GM12878 (cell line): ENCODE measurements at regions not wholly inside any gene's neighbourhood (a gene's known extent, or its start where the extent isn't known, plus 50 kb on each side); places are given as distances from the start of the nearest gene placed in this dataset.

Source experiments
- ATAC-seq: fragments of 200-7000 bp; cut with Tn5 transposase; 3 replicates; pipeline ENCODE4 v1.9.1; 2020; ENCODE audit warnings: mild to moderate bottlenecking, moderate library complexity
- BruUV-seq: library from RNA; stranded (reverse); fragments of 400-500 nt; replicated peaks from 2 replicates; lab custom pipeline; 2021; lab: Mats Ljungman, UMichigan
- CTCF ChIA-PET: fragments of 300-600 bp; sonication (Branson Sonifier 250); formaldehyde crosslinking; extraction: SDS; loops from one replicate; lab custom pipeline; 2021; ENCODE audit warnings: inconsistent platforms; lab: Yijun Ruan, JAX
- POLR2A ChIA-PET: fragments of 350-600 bp; formaldehyde crosslinking; extraction: SDS; loops from one replicate; lab custom pipeline; 2021; ENCODE audit warnings: inconsistent platforms; lab: Charles Lee
- RAD21 ChIA-PET: fragments of 300-600 bp; sonication (Branson Sonifier 250); formaldehyde crosslinking; loops from one replicate; lab custom pipeline; 2023; ENCODE audit warnings: antibody characterized with exemption; ENCODE audit not compliant: unreplicated experiment; lab: Charles Lee
- SMC1A ChIA-PET: fragments of 300-600 bp; sonication (Branson Sonifier 250); formaldehyde crosslinking; loops from one replicate; lab custom pipeline; 2023; ENCODE audit not compliant: unreplicated experiment, uncharacterized antibody; lab: Charles Lee
- DNase-seq: peaks from one replicate; pipeline ENCODE4 v3.0.0-alpha.2; 2011; ENCODE audit warnings: low read depth, low spot score
- FAIRE-seq: peaks from 3 replicates; lab custom pipeline; 2011; peaks lifted over from hg19 to GRCh38; lab: Jason Lieb, UNC
- H2AFZ ChIP-seq: 2 replicates; pipeline ENCODE4 v1.6.0; 2011; ENCODE audit warnings: low read depth, low read length, control low read depth; ENCODE audit not compliant: control insufficient read depth
- H3K27ac ChIP-seq: 2 replicates; pipeline ENCODE4 v1.5.1; 2011; ENCODE audit warnings: control low read depth; ENCODE audit not compliant: control insufficient read depth, insufficient read depth
- H3K27me3 ChIP-seq, 2 experiments: replicated peaks in 1 of 2; 2 replicates each; pipeline versions ENCODE4 v1.6.0 to v1.6.1; 2011; ENCODE audit warnings: low read length in 1 of 2; ENCODE audit not compliant: control insufficient read depth in 2 of 2, insufficient read depth in 2 of 2
- H3K36me3 ChIP-seq, 2 experiments: 2 replicates each; pipeline ENCODE4 v1.5.1; 2011; ENCODE audit warnings: low read length in 1 of 2; ENCODE audit not compliant: control insufficient read depth in 2 of 2, insufficient read depth in 2 of 2
- H3K4me1 ChIP-seq: 2 replicates; pipeline ENCODE4 v1.6.1; 2011; ENCODE audit warnings: mild to moderate bottlenecking, low read length, moderate library complexity, mixed read lengths; ENCODE audit not compliant: control insufficient read depth, insufficient read depth
- H3K4me2 ChIP-seq: 2 replicates; pipeline ENCODE4 v1.6.0; 2011; ENCODE audit warnings: control low read depth; ENCODE audit not compliant: control insufficient read depth, insufficient read depth
- H3K4me3 ChIP-seq: fragments of 200-600 bp; sonication (generic); 2 replicates; pipeline ENCODE4 v1.5.1; 2016
- H3K79me2 ChIP-seq: 2 replicates; pipeline ENCODE4 v1.6.0; 2011; ENCODE audit warnings: low read length; ENCODE audit not compliant: control insufficient read depth, insufficient read depth
- H3K9ac ChIP-seq: 2 replicates; pipeline ENCODE4 v1.8.0; 2011; ENCODE audit warnings: low read length, control low read depth, mixed read lengths; ENCODE audit not compliant: control insufficient read depth, insufficient read depth
- H3K9me3 ChIP-seq: replicated peaks from 3 replicates; pipeline ENCODE4 v1.5.1; 2011; ENCODE audit warnings: mild to moderate bottlenecking, low read length; ENCODE audit not compliant: control insufficient read depth, insufficient read depth
- H4K20me1 ChIP-seq: 2 replicates; pipeline ENCODE4 v1.6.0; 2011; ENCODE audit not compliant: control insufficient read depth, insufficient read depth
- ASH2L ChIP-seq: fragments of 300-600, 200-600 bp; sonication (generic); IDR thresholded peaks from 2 replicates; pipeline ENCODE4 v1.6.1; 2017; ENCODE audit warnings: low read depth, mild to moderate bottlenecking, borderline replicate concordance
- BCL3 ChIP-seq: IDR thresholded peaks from 2 replicates; pipeline ENCODE4 v1.6.1; 2011; ENCODE audit warnings: borderline replicate concordance, low read depth, mild to moderate bottlenecking, moderate library complexity, low read length; ENCODE audit not compliant: insufficient read depth, poor library complexity, severe bottlenecking
- CHD2 ChIP-seq: IDR thresholded peaks from 2 replicates; pipeline ENCODE4 v1.6.1; 2011; ENCODE audit warnings: low read depth, low read length, improper control_type of control experiment, borderline replicate concordance
- E2F4 ChIP-seq: IDR thresholded peaks from 2 replicates; pipeline ENCODE4 v1.6.1; 2012; ENCODE audit warnings: low read depth, low read length, improper control_type of control experiment
- IRF5 ChIP-seq: fragments of 450-650 bp; IDR thresholded peaks from 2 replicates; pipeline ENCODE4 v1.6.1; 2017; ENCODE audit warnings: borderline replicate concordance
- MYC ChIP-seq: IDR thresholded peaks from 2 replicates; pipeline ENCODE4 v1.6.1; 2011; ENCODE audit warnings: mild to moderate bottlenecking, low read length, moderate library complexity, inconsistent platforms; ENCODE audit not compliant: insufficient read depth, insufficient replicate concordance, insufficient read length, severe bottlenecking
- SMARCA5 ChIP-seq: fragments of 450-650 bp; IDR thresholded peaks from 2 replicates; pipeline ENCODE4 v1.6.1; 2017; ENCODE audit warnings: mild to moderate bottlenecking
- SMC3 ChIP-seq: IDR thresholded peaks from 2 replicates; pipeline ENCODE4 v1.6.1; 2011; ENCODE audit warnings: low read length, improper control_type of control experiment, borderline replicate concordance
- SUPT20H ChIP-seq: IDR thresholded peaks from 2 replicates; pipeline ENCODE4 v1.6.1; 2011; ENCODE audit warnings: low read depth, mild to moderate bottlenecking, low read length, moderate library complexity, borderline replicate concordance; ENCODE audit not compliant: control insufficient read depth
- TAF1 ChIP-seq: IDR thresholded peaks from 2 replicates; pipeline ENCODE4 v1.6.1; 2011; ENCODE audit warnings: mild to moderate bottlenecking, low read depth, low read length, borderline replicate concordance
- TARDBP ChIP-seq: IDR thresholded peaks from 2 replicates; pipeline ENCODE4 v1.6.1; 2016; ENCODE audit warnings: borderline replicate concordance
- ZNF217 ChIP-seq: fragments of 450-650 bp; IDR thresholded peaks from 2 replicates; pipeline ENCODE4 v1.6.1; 2017; ENCODE audit warnings: antibody characterized with exemption, mild to moderate bottlenecking
- WGBS: methylation state at CpG from one replicate; pipeline ENCODE4 v1.1.6; 2016; ENCODE audit warnings: low lambda C conversion rate; ENCODE audit not compliant: insufficient replicate concordance, insufficient coverage; ENCODE audit errors: missing lambda C conversion rate; 5-methylcytosine and 5-hydroxymethylcytosine counted together
- in situ Hi-C: fragments of 300-500 bp; cut with MboI; formaldehyde crosslinking; loops from 9 replicates; pipeline ENCODE4 v1.14.3; 2018; ENCODE audit warnings: mixed read lengths
- intact Hi-C: fragments of 100-400 bp; cut with micrococcal nuclease; formaldehyde crosslinking; loops from one replicate; pipeline ENCODE4 v1.14.2; 2022; ENCODE audit not compliant: unreplicated experiment

GRCh38 chr13:50668691-50669271, 174.7 kb downstream of the DLEU7 start:
- no peak overlapping the region for H3K9ac ChIP-seq
- CTCF ChIA-PET: interaction anchor here (0.9 kb wide), 1 partner anchor 13 kb away, joined by 3 read pairs; no protein-coding TSS in a partner anchor
- RAD21 ChIA-PET: no interaction called here
- intact Hi-C loops: no loop called here
- H3K79me2 ChIP-seq: no peaks in the 10 kb centered on the region
- FAIRE-seq (no peak), ATAC-seq (no peak)
- no peak overlapping the region for H3K27ac ChIP-seq
- POLR2A ChIA-PET: no interaction called here
- H3K4me1 ChIP-seq: no peaks in the 10 kb centered on the region
- SMC1A ChIA-PET: no interaction called here
- H3K4me2 ChIP-seq: no peak overlapping the region
- BruUV-seq: no TSS peak
- H2AFZ ChIP-seq: no peak overlapping the region
- 9% methylated on average over 3 of the region's 3 CpGs for WGBS
- no peak for TF ChIP-seq MYC
- no peak for TF ChIP-seq IRF5
- TF ChIP-seq TARDBP: no peak
- no peak for TF ChIP-seq TAF1
- TF ChIP-seq E2F4: no peak
- no peak for TF ChIP-seq BCL3
- no peak for TF ChIP-seq ZNF217
- no peak for TF ChIP-seq ASH2L
- no peak for TF ChIP-seq CHD2
- no peak for TF ChIP-seq SMARCA5
- TF ChIP-seq SMC3: no peak
- no peak for TF ChIP-seq SUPT20H
- TF ChIP-seq, all 136 proteins: peak for 0
- no peaks in the 10 kb centered on the region for H4K20me1 ChIP-seq
- no peaks in the 10 kb centered on the region; a peak in 1 of 4 replicates for H3K27me3 ChIP-seq
- peaks cover 6% of the 10 kb centered on the region; the same call in 2 of the 3 replicates for H3K9me3 ChIP-seq
- H3K4me3 ChIP-seq: no peak overlapping the region
- in situ Hi-C loops: no loop called here
- no peak for DNase-seq
- no peaks in the 10 kb centered on the region for H3K36me3 ChIP-seq
